ENCODE measurements at regions not wholly inside any gene's neighbourhood (a gene's known extent, or its start where the extent isn't known, plus 50 kb on each side); places are given as distances from the start of the nearest gene placed in this dataset.

- H3K9me3 ChIP-seq (ENCODE audit: control insufficient read depth in 4 of 4, insufficient read depth in 3 of 4, low read length in 3 of 4), result no peaks in the 10 kb centered on the region
- no peak overlapping the region for H3K9ac ChIP-seq (ENCODE audit: insufficient read depth in 1 of 2, low read length in 2 of 2)
- ATAC-seq (ENCODE audit: insufficient read depth, low FRiP score), result no peak
- no peak overlapping the region for H3K27ac ChIP-seq (ENCODE audit: low read depth in 1 of 2, low read length in 1 of 2)
- no peak for TF ChIP-seq CTCF (IDR thresholded peaks at IDR 0.05; ENCODE audit: control extremely low read depth, extremely low read depth)
- H3K27me3 ChIP-seq (ENCODE audit: control insufficient read depth in 3 of 3, insufficient read depth in 3 of 3, low read length in 2 of 3), result no peaks in the 10 kb centered on the region
- WGBS, 2 donors, result 37 to 40% methylated on average over 1 of the region's 1 CpG
- no peak for DNase-seq
- no peaks in the 10 kb centered on the region for H3K36me3 ChIP-seq (ENCODE audit: control insufficient read depth in 4 of 4, insufficient read depth in 4 of 4, low read length in 4 of 4)
- no peaks in the 10 kb centered on the region for H3K4me1 ChIP-seq (ENCODE audit: control insufficient read depth in 5 of 5, insufficient read depth in 5 of 5, low read length in 5 of 5)
- no peak overlapping the region for H3K4me3 ChIP-seq
These were observed 303.4 kb upstream of the DNAJC19 start for GRCh38 chr3:181292984-181293383.

- Histone ChIP-seq H3K9me3 (ENCODE audit: control insufficient read depth in 4 of 4, insufficient read depth in 3 of 4, low read length in 3 of 4) (no peaks in the 10 kb centered on the region), H3K27ac (ENCODE audit: low read depth in 1 of 2, low read length in 1 of 2) (no peak overlapping the region), H3K27me3 (ENCODE audit: control insufficient read depth in 3 of 3, insufficient read depth in 3 of 3, low read length in 2 of 3) (no peaks in the 10 kb centered on the region), H3K36me3 (ENCODE audit: control insufficient read depth in 4 of 4, insufficient read depth in 4 of 4, low read length in 4 of 4) (no peaks in the 10 kb centered on the region), H3K9ac (ENCODE audit: insufficient read depth in 1 of 2, low read length in 2 of 2) (no peak overlapping the region), H3K4me3 (no peak overlapping the region), H3K4me1 (ENCODE audit: control insufficient read depth in 5 of 5, insufficient read depth in 5 of 5, low read length in 5 of 5) (no peaks in the 10 kb centered on the region)
- no peak for TF ChIP-seq CTCF (IDR thresholded peaks at IDR 0.05; ENCODE audit: control extremely low read depth, extremely low read depth)
- 63 to 83% methylated on average over 3 of the region's 3 CpGs for WGBS, 2 donors
- no peak for ATAC-seq (ENCODE audit: insufficient read depth, low FRiP score)
- no peak for DNase-seq
These were observed 301.4 kb upstream of the DNAJC19 start for GRCh38 chr3:181290941-181291340.

GRCh38 chr3:181289306-181289705 is 299.8 kb upstream of the DNAJC19 start:
- 82 to 83% methylated on average over 4 of the region's 4 CpGs for WGBS, 2 donors
- no peak for ATAC-seq (ENCODE audit: insufficient read depth, low FRiP score)
- DNase-seq, result no peak

More at GRCh38 chr3:181289306-181289705, 299.8 kb upstream of the DNAJC19 start:
- Histone ChIP-seq H3K27ac (ENCODE audit: low read depth in 1 of 2, low read length in 1 of 2) (no peak overlapping the region), H3K9ac (ENCODE audit: insufficient read depth in 1 of 2, low read length in 2 of 2) (no peak overlapping the region), H3K4me1 (ENCODE audit: control insufficient read depth in 5 of 5, insufficient read depth in 5 of 5, low read length in 5 of 5) (no peaks in the 10 kb centered on the region), H3K4me3 (no peak overlapping the region), H3K9me3 (ENCODE audit: control insufficient read depth in 4 of 4, insufficient read depth in 3 of 4, low read length in 3 of 4) (no peaks in the 10 kb centered on the region), H3K36me3 (ENCODE audit: control insufficient read depth in 4 of 4, insufficient read depth in 4 of 4, low read length in 4 of 4) (no peaks in the 10 kb centered on the region), H3K27me3 (ENCODE audit: control insufficient read depth in 3 of 3, insufficient read depth in 3 of 3, low read length in 2 of 3) (no peaks in the 10 kb centered on the region)
- TF ChIP-seq CTCF (IDR thresholded peaks at IDR 0.05; ENCODE audit: control extremely low read depth, extremely low read depth), result no peak

All from lung (tissue), 11 donors.